ENCODE measurements at regions not wholly inside any gene's neighbourhood (a gene's known extent, or its start where the extent isn't known, plus 50 kb on each side); places are given as distances from the start of the nearest gene placed in this dataset.

DNA sequence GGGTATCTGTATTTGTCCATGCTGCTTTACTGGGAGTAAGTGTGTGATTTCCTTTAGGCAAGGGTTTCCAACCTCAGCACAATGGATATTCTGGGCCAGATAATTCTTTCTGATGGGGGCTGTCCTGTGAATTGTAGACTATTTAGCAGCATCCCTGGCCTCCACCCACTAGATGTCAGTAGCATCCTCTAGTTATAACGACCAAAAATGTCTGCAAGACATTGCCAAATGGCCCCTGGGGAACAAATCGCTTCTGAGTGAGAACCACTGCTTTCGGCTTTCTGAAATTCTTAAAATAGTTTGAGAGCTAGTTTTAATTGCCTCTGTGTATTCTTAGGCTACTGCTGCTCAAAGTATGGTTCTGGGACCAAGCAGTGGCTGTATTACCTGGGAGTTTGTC lies 81.2 kb upstream of the GPM6B start:
- TF ChIP-seq, protein P1, sequence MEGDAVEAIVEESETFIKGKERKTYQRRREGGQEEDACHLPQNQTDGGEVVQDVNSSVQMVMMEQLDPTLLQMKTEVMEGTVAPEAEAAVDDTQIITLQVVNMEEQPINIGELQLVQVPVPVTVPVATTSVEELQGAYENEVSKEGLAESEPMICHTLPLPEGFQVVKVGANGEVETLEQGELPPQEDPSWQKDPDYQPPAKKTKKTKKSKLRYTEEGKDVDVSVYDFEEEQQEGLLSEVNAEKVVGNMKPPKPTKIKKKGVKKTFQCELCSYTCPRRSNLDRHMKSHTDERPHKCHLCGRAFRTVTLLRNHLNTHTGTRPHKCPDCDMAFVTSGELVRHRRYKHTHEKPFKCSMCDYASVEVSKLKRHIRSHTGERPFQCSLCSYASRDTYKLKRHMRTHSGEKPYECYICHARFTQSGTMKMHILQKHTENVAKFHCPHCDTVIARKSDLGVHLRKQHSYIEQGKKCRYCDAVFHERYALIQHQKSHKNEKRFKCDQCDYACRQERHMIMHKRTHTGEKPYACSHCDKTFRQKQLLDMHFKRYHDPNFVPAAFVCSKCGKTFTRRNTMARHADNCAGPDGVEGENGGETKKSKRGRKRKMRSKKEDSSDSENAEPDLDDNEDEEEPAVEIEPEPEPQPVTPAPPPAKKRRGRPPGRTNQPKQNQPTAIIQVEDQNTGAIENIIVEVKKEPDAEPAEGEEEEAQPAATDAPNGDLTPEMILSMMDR (IDR thresholded peaks at IDR 0.05 in 8 of 11, conservative IDR thresholded peaks at IDR 0.05 in 3 of 11), result no peak
- TF ChIP-seq POLR2A (IDR thresholded peaks at IDR 0.05), result no peak
- TF ChIP-seq POLR2AphosphoS5 (IDR thresholded peaks at IDR 0.05), result no peak

Data from spleen (tissue), 7 donors.